KMS-11 (cell line): ENCODE measurements at regions not wholly inside any gene's neighbourhood (a gene's known extent, or its start where the extent isn't known, plus 50 kb on each side); places are given as distances from the start of the nearest gene placed in this dataset.

Source experiments
- H2AFZ ChIP-seq: fragments of 200-600 bp; sonication (generic); 2 replicates; pipeline ENCODE4 v1.6.1; 2016; ENCODE audit warnings: antibody characterized with exemption, mixed run types, low read depth
- H3K27ac ChIP-seq: fragments of 200-600 bp; sonication (generic); 2 replicates; pipeline ENCODE4 v1.6.1; 2016; ENCODE audit warnings: mild to moderate bottlenecking, mixed run types
- H3K27me3 ChIP-seq: fragments of 200-600 bp; sonication (generic); 2 replicates; pipeline ENCODE4 v1.6.1; 2017; ENCODE audit warnings: mild to moderate bottlenecking, low read depth, mixed run types, moderate library complexity; ENCODE audit not compliant: insufficient read depth
- H3K36me3 ChIP-seq: fragments of 200-600 bp; sonication (generic); 2 replicates; pipeline ENCODE4 v1.6.1; 2017; ENCODE audit warnings: mild to moderate bottlenecking, mixed run types; ENCODE audit not compliant: insufficient read depth
- H3K4me1 ChIP-seq: fragments of 200-600 bp; sonication (generic); 2 replicates; pipeline ENCODE4 v1.6.1; 2016; ENCODE audit warnings: mild to moderate bottlenecking, low read depth, mixed run types; ENCODE audit not compliant: poor library complexity, severe bottlenecking
- H3K4me2 ChIP-seq: fragments of 200-600 bp; sonication (generic); 2 replicates; pipeline ENCODE4 v1.7.0; 2016; ENCODE audit warnings: mild to moderate bottlenecking, mixed run types
- H3K4me3 ChIP-seq: fragments of 200-600 bp; sonication (generic); IDR thresholded peaks from 2 replicates; pipeline ENCODE4 v1.6.1; 2017; ENCODE audit warnings: low read depth, low read length, mixed read lengths; ENCODE audit not compliant: insufficient read depth
- H3K79me2 ChIP-seq: fragments of 200-600 bp; sonication (generic); 2 replicates; pipeline ENCODE4 v1.6.1; 2016; ENCODE audit warnings: low read depth, mixed run types; ENCODE audit not compliant: insufficient read depth
- H3K9ac ChIP-seq: fragments of 200-600 bp; sonication (generic); 2 replicates; pipeline ENCODE4 v1.6.1; 2016; ENCODE audit warnings: mild to moderate bottlenecking, mixed run types
- H4K20me1 ChIP-seq: fragments of 200-600 bp; sonication (generic); 2 replicates; pipeline ENCODE4 v1.6.1; 2016; ENCODE audit warnings: mild to moderate bottlenecking, mixed run types; ENCODE audit not compliant: insufficient read depth
- TF ChIP-seq, protein P1 (sequence below): fragments of 200-600 bp; sonication (generic); conservative IDR thresholded peaks from 2 replicates; pipeline ENCODE4 v1.6.1; 2017; ENCODE audit warnings: low read depth, mild to moderate bottlenecking, antibody characterized with exemption, low read length, moderate library complexity, mixed read lengths

DNA sequence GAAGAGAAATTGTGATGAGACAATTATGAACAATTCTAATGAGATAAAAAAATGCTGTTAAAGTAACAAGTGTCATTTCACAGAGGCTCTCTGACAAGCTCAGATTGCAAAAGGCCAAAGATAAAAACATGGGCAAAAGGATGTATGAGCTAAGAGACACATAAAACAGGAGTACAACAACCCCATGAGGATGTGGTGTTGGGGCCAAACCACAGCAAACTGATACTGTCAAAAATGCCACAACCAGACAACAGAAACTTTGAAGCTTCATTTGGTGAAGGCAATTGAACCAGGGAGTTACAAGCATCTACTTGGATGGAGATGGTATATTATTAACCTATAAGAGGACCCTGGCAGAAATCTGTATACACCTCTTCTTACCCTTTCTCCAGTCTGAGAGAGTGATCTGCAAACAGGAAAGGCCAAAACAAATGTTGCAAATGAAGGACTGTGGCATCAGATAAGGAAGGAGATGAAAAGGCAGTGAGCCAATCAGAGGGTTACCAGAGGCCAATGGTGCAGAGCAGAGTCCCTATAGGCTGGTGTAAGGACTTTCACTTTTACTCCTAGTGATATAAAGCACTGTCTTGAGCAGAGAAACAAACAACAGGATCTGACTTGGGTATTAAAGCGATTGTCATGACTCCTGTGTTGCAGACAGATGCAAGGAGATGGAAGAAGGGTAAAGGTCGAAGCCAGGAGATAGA is 659.0 kb downstream of the NTRK3 start:
- H3K36me3 ChIP-seq, result no peaks in the 10 kb centered on the region
- no peaks in the 10 kb centered on the region for H3K79me2 ChIP-seq
- H3K4me1 ChIP-seq, result no peaks in the 10 kb centered on the region
- H3K27ac ChIP-seq, result no peak overlapping the region
- H3K4me3 ChIP-seq, result no peak overlapping the region
- H4K20me1 ChIP-seq, result no peaks in the 10 kb centered on the region
- no peak overlapping the region for H2AFZ ChIP-seq
- H3K27me3 ChIP-seq, result no peaks in the 10 kb centered on the region
- H3K4me2 ChIP-seq, result no peak overlapping the region
- no peak overlapping the region for H3K9ac ChIP-seq
- TF ChIP-seq, protein P1, sequence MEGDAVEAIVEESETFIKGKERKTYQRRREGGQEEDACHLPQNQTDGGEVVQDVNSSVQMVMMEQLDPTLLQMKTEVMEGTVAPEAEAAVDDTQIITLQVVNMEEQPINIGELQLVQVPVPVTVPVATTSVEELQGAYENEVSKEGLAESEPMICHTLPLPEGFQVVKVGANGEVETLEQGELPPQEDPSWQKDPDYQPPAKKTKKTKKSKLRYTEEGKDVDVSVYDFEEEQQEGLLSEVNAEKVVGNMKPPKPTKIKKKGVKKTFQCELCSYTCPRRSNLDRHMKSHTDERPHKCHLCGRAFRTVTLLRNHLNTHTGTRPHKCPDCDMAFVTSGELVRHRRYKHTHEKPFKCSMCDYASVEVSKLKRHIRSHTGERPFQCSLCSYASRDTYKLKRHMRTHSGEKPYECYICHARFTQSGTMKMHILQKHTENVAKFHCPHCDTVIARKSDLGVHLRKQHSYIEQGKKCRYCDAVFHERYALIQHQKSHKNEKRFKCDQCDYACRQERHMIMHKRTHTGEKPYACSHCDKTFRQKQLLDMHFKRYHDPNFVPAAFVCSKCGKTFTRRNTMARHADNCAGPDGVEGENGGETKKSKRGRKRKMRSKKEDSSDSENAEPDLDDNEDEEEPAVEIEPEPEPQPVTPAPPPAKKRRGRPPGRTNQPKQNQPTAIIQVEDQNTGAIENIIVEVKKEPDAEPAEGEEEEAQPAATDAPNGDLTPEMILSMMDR, result no peak

DNA sequence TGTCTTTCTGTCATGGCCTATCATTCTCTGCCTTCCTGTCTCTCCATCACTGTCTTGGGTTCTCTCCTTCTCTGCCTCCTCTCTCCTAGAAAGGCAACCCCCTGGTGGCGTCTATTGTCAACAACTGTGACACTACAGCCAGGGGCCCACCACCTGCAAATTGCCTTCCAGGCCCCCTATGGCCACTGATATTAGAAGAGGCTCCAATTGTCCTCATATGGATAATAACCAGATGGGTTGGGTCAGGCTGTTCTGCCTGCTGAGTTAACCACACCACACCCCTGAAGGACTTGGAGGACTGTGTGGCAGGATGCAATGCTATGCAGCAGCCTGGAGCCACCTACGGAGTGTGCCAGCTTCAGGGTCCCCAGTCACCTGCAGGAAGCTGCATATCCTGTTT is 665.0 kb downstream of the NTRK3 start:
- no peak overlapping the region for H3K4me2 ChIP-seq
- no peak overlapping the region for H2AFZ ChIP-seq
- no peaks in the 10 kb centered on the region for H3K79me2 ChIP-seq
- TF ChIP-seq, protein P1, result no peak
- no peak overlapping the region for H3K9ac ChIP-seq
- no peak overlapping the region for H3K27ac ChIP-seq
- H3K4me1 ChIP-seq, result no peaks in the 10 kb centered on the region
- H3K27me3 ChIP-seq, result no peaks in the 10 kb centered on the region
- no peak overlapping the region for H3K4me3 ChIP-seq
- no peaks in the 10 kb centered on the region for H4K20me1 ChIP-seq
- no peaks in the 10 kb centered on the region for H3K36me3 ChIP-seq

DNA sequence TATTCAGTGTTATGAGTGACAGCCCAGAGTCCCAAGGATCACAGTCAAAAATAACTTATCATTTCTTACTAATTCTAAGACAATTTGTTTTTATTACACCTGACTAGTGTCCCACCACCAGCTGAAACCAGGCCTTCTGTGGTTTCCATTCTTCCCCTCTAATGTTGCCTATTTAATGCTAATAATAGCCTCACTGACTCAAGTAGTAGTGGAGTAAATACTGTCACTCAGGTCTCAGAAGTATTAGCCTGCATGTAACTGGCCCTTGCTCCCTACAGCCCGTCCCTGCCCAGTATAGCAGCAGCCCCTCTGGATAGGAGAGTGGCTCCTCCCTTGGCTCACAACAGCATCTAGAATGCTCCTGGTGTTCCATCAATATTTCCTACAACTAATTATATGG is 665.5 kb downstream of the NTRK3 start:
- Histone ChIP-seq H3K27ac (no peak overlapping the region), H2AFZ (no peak overlapping the region), H3K4me2 (no peak overlapping the region), H3K9ac (no peak overlapping the region), H3K36me3 (no peaks in the 10 kb centered on the region), H3K4me1 (no peaks in the 10 kb centered on the region), H4K20me1 (no peaks in the 10 kb centered on the region), H3K4me3 (no peak overlapping the region), H3K79me2 (no peaks in the 10 kb centered on the region), H3K27me3 (no peaks in the 10 kb centered on the region)
- TF ChIP-seq, protein P1, result no peak

DNA sequence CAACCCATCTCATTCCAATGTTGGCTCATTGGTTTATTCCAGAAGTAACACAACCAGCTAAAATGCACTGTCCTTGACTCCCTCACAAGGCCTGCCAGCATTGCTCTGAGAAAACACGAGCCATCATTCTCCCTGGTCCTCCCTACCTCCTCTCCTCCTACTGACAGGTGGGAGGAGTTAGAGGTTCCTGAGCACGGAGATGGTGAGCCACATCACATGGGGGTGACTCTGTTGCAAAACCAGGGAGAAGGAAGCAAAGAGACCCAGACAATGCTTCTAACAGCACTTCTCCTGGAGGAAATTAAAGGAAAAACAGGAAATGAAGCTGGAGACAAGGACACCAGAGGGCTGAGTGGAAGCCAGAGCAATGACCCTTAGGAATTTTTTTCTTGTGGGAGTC is 667.4 kb downstream of the NTRK3 start:
- H3K36me3 ChIP-seq, result no peaks in the 10 kb centered on the region
- H3K4me2 ChIP-seq, result no peak overlapping the region
- H2AFZ ChIP-seq, result no peak overlapping the region
- TF ChIP-seq, protein P1, result no peak
- H4K20me1 ChIP-seq, result no peaks in the 10 kb centered on the region
- no peaks in the 10 kb centered on the region for H3K79me2 ChIP-seq
- no peaks in the 10 kb centered on the region for H3K4me1 ChIP-seq
- no peaks in the 10 kb centered on the region for H3K27me3 ChIP-seq
- H3K27ac ChIP-seq, result no peak overlapping the region
- H3K9ac ChIP-seq, result no peak overlapping the region
- H3K4me3 ChIP-seq, result no peak overlapping the region
